GM23338 (cell line): ENCODE measurements at regions not wholly inside any gene's neighbourhood (a gene's known extent, or its start where the extent isn't known, plus 50 kb on each side); places are given as distances from the start of the nearest gene placed in this dataset.

Experiments used
- CREB1 ChIP-seq: fragments of 250-450 bp; sonication (Bioruptor Pico); IDR thresholded peaks from 2 replicates; pipeline ENCODE4 v1.5.0; 2020; ENCODE audit warnings: low read depth, mild to moderate bottlenecking, moderate library complexity
- EZH2 ChIP-seq: fragments of 200-600 bp; sonication (generic); IDR thresholded peaks from one replicate; pipeline ENCODE4 v1.8.0; 2017; ENCODE audit warnings: antibody characterized with exemption, mild to moderate bottlenecking, low read depth; ENCODE audit not compliant: unreplicated experiment
- EZH2phosphoT487 ChIP-seq: fragments of 200-600 bp; sonication (generic); IDR thresholded peaks from one replicate; pipeline ENCODE4 v1.8.1; 2018; ENCODE audit warnings: antibody characterized with exemption; ENCODE audit not compliant: unreplicated experiment
- JUNB ChIP-seq: IDR thresholded peaks from one replicate; pipeline ENCODE4 v1.6.1; 2016; ENCODE audit warnings: antibody characterized with exemption; ENCODE audit not compliant: unreplicated experiment
- NANOG ChIP-seq: IDR thresholded peaks from 2 replicates; pipeline ENCODE4 v1.6.1; 2016; ENCODE audit warnings: antibody characterized with exemption, borderline replicate concordance
- POLR2AphosphoS5 ChIP-seq: IDR thresholded peaks from 2 replicates; pipeline ENCODE4 v1.6.1; 2016; ENCODE audit warnings: antibody characterized with exemption, low read depth
- REST ChIP-seq: IDR thresholded peaks from one replicate; pipeline ENCODE4 v1.6.1; 2018; ENCODE audit warnings: antibody characterized with exemption; ENCODE audit not compliant: unreplicated experiment
- ZNF114 ChIP-seq: fragments of 250-450 bp; sonication (Bioruptor Pico); IDR thresholded peaks from 2 replicates; pipeline ENCODE4 v1.5.0; 2020; ENCODE audit warnings: mild to moderate bottlenecking, moderate library complexity
- ZNF331 ChIP-seq: fragments of 250-450 bp; sonication (Bioruptor Pico); IDR thresholded peaks from 2 replicates; pipeline ENCODE4 v1.5.0; 2020; ENCODE audit warnings: low read depth, mild to moderate bottlenecking, moderate library complexity
- TF ChIP-seq, protein P1 (sequence below), 2 experiments: fragments of 200-600 bp in 1 of 2; sonication (generic) in 1 of 2; conservative IDR thresholded peaks; 2 replicates each; pipeline versions ENCODE4 v1.5.1 to v1.6.1; 2016 to 2017; ENCODE audit warnings: antibody characterized with exemption in 2 of 2, low read depth in 2 of 2, mild to moderate bottlenecking in 2 of 2, moderate library complexity in 1 of 2

- TF ChIP-seq, protein P1, sequence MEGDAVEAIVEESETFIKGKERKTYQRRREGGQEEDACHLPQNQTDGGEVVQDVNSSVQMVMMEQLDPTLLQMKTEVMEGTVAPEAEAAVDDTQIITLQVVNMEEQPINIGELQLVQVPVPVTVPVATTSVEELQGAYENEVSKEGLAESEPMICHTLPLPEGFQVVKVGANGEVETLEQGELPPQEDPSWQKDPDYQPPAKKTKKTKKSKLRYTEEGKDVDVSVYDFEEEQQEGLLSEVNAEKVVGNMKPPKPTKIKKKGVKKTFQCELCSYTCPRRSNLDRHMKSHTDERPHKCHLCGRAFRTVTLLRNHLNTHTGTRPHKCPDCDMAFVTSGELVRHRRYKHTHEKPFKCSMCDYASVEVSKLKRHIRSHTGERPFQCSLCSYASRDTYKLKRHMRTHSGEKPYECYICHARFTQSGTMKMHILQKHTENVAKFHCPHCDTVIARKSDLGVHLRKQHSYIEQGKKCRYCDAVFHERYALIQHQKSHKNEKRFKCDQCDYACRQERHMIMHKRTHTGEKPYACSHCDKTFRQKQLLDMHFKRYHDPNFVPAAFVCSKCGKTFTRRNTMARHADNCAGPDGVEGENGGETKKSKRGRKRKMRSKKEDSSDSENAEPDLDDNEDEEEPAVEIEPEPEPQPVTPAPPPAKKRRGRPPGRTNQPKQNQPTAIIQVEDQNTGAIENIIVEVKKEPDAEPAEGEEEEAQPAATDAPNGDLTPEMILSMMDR (conservative IDR thresholded peaks at IDR 0.05; ENCODE audit: low read depth in 2 of 2): no peak
- TF ChIP-seq POLR2AphosphoS5 (no peak), CREB1 (CRISPR knock-in tag) (no peak), EZH2phosphoT487 (no peak), EZH2 (no peak), REST (no peak), ZNF114 (no peak), ZNF331 (CRISPR knock-in tag) (no peak), JUNB (no peak), NANOG (no peak)
Measured at GRCh38 chr6:82000551-82000950, 247.0 kb downstream of the IBTK start.
